ENCODE measurements at regions not wholly inside any gene's neighbourhood (a gene's known extent, or its start where the extent isn't known, plus 50 kb on each side); places are given as distances from the start of the nearest gene placed in this dataset.

- no peak for DNase-seq
Observed at GRCh38 chr16:74232806-74233465, 63.7 kb upstream of the PSMD7 start.

DNA sequence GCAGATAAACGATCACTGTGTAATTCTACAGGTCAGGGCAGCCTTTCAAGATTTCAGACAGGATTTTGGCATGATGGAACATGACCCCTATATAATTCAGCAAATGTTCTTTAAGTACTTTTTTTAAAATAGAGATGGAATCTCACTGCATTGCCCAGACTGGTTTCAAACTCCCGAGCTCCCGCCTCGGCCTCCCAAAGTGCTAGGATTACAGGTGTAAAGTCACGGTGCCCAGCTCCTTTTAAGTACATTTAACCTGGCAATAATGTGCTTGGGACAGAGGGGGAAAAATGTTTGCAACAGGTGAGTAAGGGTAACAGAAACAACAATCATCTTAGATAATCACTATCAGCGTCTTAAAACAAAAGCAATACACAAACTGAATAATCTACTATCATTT is 66.5 kb upstream of the PSMD7 start:
- no peak for DNase-seq

GRCh38 chr16:74226338-74226954 is 70.2 kb upstream of the PSMD7 start:
- no peak for DNase-seq

DNA sequence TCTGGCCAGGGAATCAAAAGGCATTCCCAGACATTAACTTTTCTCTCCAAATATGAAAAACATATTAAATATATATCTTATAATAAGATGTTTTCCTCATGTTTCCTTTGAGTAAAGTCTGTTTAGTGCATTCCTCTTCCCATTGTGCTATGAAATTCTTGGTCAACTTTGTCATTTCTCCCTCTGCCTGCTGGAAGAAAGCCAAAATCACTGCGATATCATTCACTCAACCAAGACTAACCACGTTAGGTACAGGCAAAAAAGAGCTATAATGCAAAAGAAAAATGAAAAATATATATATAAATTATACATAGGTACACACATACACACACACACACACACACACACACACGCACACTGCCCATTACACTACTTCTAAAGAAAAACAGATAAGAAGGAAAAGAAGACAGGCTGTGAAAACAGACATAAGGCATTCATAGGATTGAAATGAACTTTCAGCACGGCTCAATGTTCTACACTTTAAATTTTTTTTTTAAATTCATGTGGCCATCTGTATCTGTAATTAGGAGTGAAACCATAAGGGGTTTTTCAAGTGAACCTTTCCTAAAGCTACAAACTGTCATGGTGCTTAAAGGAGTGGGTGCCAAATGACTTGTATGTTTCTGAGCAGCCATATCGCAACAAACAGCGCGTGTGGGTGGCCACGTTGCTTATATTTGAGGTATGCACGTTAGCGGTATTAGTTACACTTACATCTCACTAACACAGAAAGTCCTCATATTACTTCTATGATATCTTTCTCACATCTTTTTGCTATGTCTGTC is 71.6 kb upstream of the PSMD7 start:
- DNase-seq: no peak

DNA sequence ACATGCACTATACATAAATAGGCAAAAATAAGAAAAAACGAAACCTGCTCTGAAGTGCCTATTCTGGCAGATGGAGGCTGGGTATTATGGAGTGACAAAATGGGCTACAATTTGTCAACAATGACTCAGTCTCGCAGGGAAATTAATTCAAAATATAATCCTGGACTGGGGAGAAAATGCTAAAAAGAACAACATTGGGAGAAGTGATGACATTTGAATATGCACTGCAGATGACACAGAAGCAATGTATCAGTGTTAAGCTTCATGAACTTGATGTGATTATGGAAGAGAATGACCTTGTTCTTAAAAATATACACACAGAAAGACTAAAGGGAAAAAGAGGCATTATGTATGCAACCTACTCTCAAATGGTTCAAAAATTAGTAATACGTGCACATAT is 74.8 kb upstream of the PSMD7 start:
- no peak for DNase-seq

DNA sequence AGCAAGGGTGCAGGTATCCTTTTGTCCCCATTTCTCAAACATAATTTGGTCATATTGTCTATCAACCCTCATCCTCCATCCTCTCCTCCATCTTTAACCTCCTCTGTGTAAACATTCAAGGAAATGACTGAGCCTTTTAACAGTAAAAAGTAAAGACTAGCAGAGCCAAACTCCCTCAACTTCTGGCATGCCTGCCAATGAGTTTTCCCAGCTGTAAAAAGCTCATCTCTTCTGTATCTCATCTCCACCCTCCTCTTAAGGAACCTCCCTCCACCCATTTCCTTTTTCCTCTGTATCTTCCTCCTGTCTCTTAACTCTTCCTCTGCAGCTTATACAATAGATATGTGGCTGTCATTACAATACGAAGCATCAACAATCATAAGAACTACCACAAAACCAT is 76.9 kb upstream of the PSMD7 start:
- DNase-seq: no peak

GRCh38 chr16:74218871-74219270 is 77.7 kb upstream of the PSMD7 start:
- no peak for DNase-seq

DNA sequence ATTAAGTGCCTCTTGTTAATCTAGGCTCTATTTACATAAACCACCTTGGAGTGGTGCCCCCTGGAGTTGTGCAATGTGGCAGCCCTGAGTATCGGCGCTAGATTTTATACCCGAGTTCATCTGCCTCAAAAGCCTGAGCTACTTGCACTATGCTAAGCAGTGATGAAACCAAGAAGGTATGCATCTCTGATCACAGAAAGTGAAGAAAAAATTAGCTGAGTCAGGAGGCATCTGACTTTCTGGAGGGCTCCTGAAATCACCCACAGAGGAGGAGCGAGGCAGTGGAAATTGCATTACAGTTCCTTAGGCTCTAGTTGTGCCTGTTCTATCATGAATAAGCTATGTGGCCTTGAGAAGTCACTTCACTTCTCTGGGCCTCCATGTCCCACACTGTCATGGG is 80.3 kb upstream of the PSMD7 start:
- no peak for DNase-seq

DNA sequence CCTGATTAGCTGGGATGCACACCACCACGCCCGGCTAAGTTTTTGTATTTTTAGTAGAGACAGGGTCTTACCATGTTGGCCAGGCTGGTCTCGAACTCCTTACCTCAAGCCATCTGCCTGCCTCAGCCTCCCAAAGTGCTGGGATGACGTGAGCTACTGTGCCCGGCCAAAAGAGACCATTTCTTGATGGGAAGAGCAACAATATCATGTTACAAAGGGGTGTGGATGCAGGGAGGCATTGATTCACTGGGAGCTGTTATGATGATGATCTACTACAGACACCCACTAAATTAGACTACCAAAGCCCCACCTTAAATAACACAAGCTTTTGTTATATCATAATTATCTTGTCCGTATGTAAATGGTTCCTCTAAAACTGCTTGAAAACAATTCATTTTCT is 81.4 kb upstream of the PSMD7 start:
- DNase-seq: no peak

- no peak for DNase-seq
Observed at GRCh38 chr16:74213372-74213771, 83.2 kb upstream of the PSMD7 start.

GRCh38 chr16:74210245-74210644 is 86.4 kb upstream of the PSMD7 start:
- DNase-seq: no peak

DNA sequence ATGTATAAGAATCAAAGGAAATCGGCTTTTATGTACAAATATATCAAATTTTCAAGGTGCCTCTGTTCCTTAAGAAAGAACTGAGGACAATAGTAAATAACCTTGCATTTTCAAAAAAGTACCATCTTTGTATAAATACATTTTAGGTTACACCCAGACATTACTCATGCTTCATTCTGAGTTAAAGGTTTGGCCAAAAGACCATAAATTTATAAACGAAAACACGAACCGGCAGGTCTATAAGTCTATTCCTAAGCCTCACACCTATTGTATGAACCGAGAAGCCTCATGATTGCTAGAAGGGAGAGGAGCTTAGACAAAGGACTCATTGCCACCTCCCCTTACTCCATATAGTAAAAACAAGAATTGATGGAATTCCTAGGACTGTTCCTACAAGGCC is 94.6 kb upstream of the PSMD7 start:
- no peak for DNase-seq

GRCh38 chr16:74201576-74201975 is 95.0 kb upstream of the PSMD7 start:
- no peak for DNase-seq

DNA sequence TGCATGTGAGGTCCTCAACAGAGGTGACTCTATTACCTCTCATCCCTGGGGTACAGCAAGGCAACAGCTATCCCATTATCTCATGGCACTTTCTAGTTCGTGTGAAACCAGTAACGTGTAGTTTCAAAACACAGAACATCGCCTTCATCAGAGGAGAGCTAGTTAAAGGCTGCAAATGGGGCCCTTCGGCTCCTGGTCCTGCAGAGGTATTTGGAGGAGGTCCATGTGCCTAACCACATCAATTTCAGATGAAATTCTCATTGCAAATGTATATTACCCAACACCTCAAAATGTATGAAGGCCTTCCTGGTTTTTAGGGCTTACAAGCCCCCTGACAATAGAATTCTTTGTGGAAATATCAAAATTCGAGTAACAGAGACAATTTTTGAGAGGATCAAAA is 95.7 kb upstream of the PSMD7 start:
- no peak for DNase-seq

DNA sequence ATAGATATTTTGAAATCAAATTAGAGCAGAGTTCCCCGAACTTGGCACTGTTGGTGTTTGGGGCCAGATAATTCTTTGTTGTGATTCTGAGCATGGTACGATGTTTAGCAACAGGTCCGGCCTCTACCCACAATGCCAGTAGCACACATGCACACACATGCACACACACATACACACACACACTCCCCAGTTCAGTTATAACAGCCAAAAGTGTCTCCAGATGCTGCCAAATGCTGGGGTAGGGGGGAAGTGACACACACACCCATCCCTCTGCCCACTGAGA is 96.8 kb upstream of the PSMD7 start:
- DNase-seq: no peak

DNA sequence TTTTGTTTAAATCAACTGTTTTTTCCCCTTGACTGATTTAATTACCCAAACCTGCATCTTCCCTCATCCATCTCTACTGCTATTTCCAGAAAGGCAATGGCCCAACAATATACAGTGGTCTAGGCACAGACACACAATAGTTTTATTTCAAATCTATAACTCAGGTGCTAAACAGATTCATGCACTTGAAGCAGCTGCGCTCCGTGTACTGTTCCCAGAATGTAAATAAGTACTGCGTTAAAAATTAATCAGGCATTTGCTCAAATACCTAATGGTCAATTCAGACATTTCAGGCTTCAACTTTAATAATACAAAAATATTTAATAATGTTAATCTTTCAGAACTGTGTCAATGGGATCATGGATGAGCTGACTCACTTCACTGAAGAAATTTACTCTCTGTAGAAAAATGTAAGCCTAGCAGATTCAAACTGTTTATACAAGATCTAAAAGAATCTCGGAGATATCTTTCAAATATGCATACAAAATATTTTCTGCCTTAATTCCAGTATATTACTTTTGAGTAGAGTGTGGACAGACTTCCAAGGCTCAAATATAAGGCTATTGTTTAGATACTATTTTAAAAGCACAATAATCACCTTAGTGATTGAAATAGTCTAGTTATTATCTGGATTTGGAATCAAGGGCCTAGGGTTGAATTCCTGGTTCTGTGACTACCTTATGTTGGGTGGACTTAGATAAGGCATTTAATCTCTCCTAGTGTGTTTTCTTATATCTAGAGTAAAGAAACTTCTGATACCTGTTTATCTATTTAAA is 97.4 kb upstream of the PSMD7 start:
- DNase-seq: no peak

DNA sequence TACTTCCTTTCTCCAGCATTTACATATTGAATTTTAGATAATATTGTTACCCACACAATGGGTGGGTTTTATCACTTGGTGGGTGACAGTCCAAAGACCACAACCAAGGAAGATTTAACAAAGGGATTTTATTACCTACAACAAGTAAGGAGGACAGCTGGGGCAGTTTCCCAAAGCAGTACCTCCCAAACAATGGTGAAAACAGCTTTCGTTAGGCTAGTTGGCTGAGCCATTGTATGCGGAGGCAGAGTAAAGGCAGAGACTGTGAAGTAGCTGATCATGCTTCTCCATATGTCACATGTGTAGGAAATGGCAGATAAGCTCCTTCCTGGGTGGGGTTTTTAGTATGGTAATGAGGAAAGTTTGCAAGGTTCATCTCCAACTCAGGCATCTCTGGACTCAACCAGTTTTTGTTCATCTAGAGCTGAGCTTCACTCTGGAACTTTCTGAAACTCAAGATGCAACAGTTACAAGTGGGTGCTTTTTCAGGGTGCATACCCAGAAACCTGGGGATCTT is 104.3 kb upstream of the PSMD7 start:
- no peak for DNase-seq

DNA sequence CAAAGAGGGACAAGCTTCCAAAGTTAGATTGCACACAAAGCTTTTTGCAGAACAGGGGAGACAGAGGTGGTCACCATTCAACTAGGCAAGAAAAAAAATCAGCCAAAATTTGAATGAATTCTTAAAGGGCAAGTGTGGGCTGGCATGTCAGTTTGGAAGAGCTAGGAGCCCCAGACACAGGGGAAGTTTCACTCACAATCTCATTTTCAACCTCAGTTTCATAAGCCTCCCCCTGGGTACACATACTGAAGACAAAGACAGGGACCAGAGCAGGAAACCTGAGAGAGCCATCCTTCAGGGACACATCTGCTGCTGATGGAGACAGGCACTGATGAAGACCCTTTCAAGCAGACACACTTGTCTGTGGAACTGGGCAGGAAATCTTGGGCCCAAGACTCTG is 106.3 kb upstream of the PSMD7 start:
- no peak for DNase-seq

DNA sequence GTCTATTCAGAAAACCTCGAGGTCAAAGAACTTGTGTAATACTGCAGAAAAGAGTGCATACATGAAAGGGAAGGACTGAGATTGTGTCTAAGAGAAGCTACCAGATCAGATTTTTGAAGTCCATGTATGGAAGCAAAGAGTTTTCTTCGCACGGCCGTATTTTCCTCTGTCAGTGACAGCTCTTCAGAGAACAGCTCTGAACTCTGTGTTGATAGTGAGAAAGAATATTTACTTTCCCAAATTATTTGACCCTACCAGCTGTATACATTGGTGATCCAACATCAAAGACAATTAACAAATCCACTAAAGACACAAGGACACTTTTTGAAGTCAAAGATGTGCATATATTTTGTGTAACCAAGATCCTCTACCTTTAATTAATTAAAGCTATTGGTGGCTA is 107.8 kb upstream of the PSMD7 start:
- no peak for DNase-seq

GRCh38 chr16:74186561-74186971 is 110.0 kb upstream of the PSMD7 start:
- DNase-seq: no peak

DNA sequence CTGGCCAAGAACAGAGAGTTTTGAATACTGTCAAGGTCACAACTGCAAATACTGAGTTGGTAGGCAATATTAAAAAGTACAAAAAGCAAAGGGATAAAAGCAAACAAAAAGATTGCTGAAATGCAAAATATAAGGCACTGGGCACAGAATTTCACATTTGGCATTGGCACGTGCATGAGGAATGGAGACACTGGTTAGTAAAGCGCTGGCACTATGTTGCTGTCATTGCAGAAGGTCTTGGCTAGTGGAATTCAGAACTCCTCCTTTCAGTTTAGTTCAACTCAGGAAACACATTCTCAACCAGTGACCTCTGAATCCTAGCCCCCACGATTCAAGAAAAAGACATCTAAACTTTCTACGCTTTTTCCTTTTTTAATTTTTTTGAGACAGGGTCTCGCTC is 111.8 kb upstream of the PSMD7 start:
- no peak for DNase-seq

- DNase-seq: no peak
Observed at GRCh38 chr16:74183601-74184360, 112.8 kb upstream of the PSMD7 start.
